ENCODE measurements at regions not wholly inside any gene's neighbourhood (a gene's known extent, or its start where the extent isn't known, plus 50 kb on each side); places are given as distances from the start of the nearest gene placed in this dataset.

- no peak overlapping the region for H3K27ac Mint-ChIP-seq (ENCODE audit: unreplicated experiment)
- peaks cover 2% of the 10 kb centered on the region for H3K9me3 Mint-ChIP-seq (ENCODE audit: low read depth)
- no peak for DNase-seq (ENCODE audit: low spot score)
- TF ChIP-seq, protein P1, sequence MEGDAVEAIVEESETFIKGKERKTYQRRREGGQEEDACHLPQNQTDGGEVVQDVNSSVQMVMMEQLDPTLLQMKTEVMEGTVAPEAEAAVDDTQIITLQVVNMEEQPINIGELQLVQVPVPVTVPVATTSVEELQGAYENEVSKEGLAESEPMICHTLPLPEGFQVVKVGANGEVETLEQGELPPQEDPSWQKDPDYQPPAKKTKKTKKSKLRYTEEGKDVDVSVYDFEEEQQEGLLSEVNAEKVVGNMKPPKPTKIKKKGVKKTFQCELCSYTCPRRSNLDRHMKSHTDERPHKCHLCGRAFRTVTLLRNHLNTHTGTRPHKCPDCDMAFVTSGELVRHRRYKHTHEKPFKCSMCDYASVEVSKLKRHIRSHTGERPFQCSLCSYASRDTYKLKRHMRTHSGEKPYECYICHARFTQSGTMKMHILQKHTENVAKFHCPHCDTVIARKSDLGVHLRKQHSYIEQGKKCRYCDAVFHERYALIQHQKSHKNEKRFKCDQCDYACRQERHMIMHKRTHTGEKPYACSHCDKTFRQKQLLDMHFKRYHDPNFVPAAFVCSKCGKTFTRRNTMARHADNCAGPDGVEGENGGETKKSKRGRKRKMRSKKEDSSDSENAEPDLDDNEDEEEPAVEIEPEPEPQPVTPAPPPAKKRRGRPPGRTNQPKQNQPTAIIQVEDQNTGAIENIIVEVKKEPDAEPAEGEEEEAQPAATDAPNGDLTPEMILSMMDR (IDR thresholded peaks at IDR 0.05) = no peak
- H3K4me1 Mint-ChIP-seq (ENCODE audit: low read depth) = no peaks in the 10 kb centered on the region
- peaks cover 38% of the 10 kb centered on the region for H3K27me3 Mint-ChIP-seq (ENCODE audit: low read depth)
- H3K4me3 Mint-ChIP-seq (ENCODE audit: unreplicated experiment) = no peak overlapping the region
- no peaks in the 10 kb centered on the region for H3K36me3 Mint-ChIP-seq (ENCODE audit: low read depth)
Measured at GRCh38 chr1:218201601-218202000, 83.5 kb upstream of the RRP15 start.

DNA sequence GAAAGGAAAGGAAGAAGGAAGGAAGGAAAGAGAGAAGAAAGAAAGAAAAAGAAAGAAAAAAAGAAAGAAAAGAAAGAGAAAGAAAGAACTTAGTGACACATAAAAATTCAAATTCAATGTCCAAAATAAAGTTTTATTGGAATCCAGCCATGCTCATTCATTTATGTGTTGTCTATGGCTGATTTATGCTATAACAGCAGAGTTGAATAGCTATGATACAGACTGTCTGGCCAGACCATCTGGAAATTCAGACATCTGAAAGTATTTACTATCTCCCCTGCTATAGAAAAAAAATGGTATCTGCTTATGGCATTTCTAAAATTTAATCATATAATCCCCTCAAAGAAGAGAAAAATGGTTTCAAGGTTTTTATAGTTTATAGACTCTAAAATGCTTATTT is 79.4 kb upstream of the RRP15 start:
- no peak for DNase-seq (ENCODE audit: low spot score)
- no peaks in the 10 kb centered on the region for H3K36me3 Mint-ChIP-seq (ENCODE audit: low read depth)
- peaks cover 16% of the 10 kb centered on the region for H3K4me1 Mint-ChIP-seq (ENCODE audit: low read depth)
- H3K27me3 Mint-ChIP-seq (ENCODE audit: low read depth) = peaks cover 24% of the 10 kb centered on the region
- TF ChIP-seq, protein P1 (IDR thresholded peaks at IDR 0.05) = no peak
- peaks cover 2% of the 10 kb centered on the region for H3K9me3 Mint-ChIP-seq (ENCODE audit: low read depth)
- no peak overlapping the region for H3K27ac Mint-ChIP-seq (ENCODE audit: unreplicated experiment)
- no peak overlapping the region for H3K4me3 Mint-ChIP-seq (ENCODE audit: unreplicated experiment)

- Mint-ChIP-seq H3K27me3 (ENCODE audit: low read depth) (peaks cover 17% of the 10 kb centered on the region), H3K9me3 (ENCODE audit: low read depth) (peaks cover 2% of the 10 kb centered on the region), H3K4me3 (ENCODE audit: unreplicated experiment) (no peak overlapping the region), H3K27ac (ENCODE audit: unreplicated experiment) (no peak overlapping the region), H3K36me3 (ENCODE audit: low read depth) (no peaks in the 10 kb centered on the region), H3K4me1 (ENCODE audit: low read depth) (peaks cover 25% of the 10 kb centered on the region)
- no peak for DNase-seq (ENCODE audit: low spot score)
- TF ChIP-seq, protein P1 (IDR thresholded peaks at IDR 0.05) = no peak
Measured at GRCh38 chr1:218207194-218207593, 77.9 kb upstream of the RRP15 start.

DNA sequence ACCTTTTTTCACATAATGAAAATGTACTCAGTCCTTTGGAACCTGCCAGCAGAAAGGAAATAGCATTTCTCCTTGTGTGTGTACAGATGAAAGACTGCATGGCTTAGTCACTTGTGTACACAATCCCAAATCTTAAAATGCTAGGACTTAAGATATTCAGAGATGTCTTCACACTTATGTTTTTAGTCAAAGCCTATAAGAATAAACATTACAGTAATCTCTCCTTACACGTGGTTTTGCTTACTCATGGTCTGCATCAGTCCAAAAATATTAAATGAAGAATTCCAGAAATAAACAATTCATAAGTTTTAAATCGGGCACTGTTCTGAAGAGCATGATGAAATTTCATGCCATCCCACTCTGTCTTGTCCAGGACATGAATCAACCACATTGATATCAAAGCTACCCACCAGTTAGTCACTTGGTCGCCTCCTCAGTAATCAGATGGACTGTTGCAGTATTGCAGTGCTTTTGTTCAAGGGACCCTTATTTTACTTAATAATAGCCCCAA is 75.7 kb upstream of the RRP15 start:
- peaks cover 25% of the 10 kb centered on the region for H3K4me1 Mint-ChIP-seq (ENCODE audit: low read depth)
- no peak for DNase-seq (ENCODE audit: low spot score)
- peak overlapping the region; percentile 81 for H3K27ac Mint-ChIP-seq (ENCODE audit: unreplicated experiment)

GRCh38 chr1:218211241-218211640 is 73.9 kb upstream of the RRP15 start:
- H3K27ac Mint-ChIP-seq (ENCODE audit: unreplicated experiment) = no peak overlapping the region
- peaks cover 25% of the 10 kb centered on the region for H3K4me1 Mint-ChIP-seq (ENCODE audit: low read depth)
- H3K4me3 Mint-ChIP-seq (ENCODE audit: unreplicated experiment) = no peak overlapping the region
- peaks cover 24% of the 10 kb centered on the region for H3K27me3 Mint-ChIP-seq (ENCODE audit: low read depth)
- DNase-seq (ENCODE audit: low spot score) = no peak
- H3K9me3 Mint-ChIP-seq (ENCODE audit: low read depth) = no peaks in the 10 kb centered on the region
- TF ChIP-seq, protein P1 (IDR thresholded peaks at IDR 0.05) = no peak
- H3K36me3 Mint-ChIP-seq (ENCODE audit: low read depth) = peaks cover 2% of the 10 kb centered on the region

More for the DNA sequence above, 75.7 kb upstream of the RRP15 start:
- Mint-ChIP-seq H3K9me3 (ENCODE audit: low read depth) (no peaks in the 10 kb centered on the region), H3K27me3 (ENCODE audit: low read depth) (peaks cover 17% of the 10 kb centered on the region), H3K4me3 (ENCODE audit: unreplicated experiment) (no peak overlapping the region), H3K36me3 (ENCODE audit: low read depth) (no peaks in the 10 kb centered on the region)
- TF ChIP-seq, protein P1 (IDR thresholded peaks at IDR 0.05) = no peak

Data from chondrocyte (in vitro differentiated cells).